Panc1 (cell line): ENCODE measurements at regions not wholly inside any gene's neighbourhood (a gene's known extent, or its start where the extent isn't known, plus 50 kb on each side); places are given as distances from the start of the nearest gene placed in this dataset.

Experiments used
- ATAC-seq: fragments of 200-7000 bp; cut with Tn5 transposase; 2 replicates; pipeline ENCODE4 v1.9.1; 2020; ENCODE audit warnings: mild to moderate bottlenecking, moderate library complexity
- BruUV-seq: library from RNA; stranded (reverse); fragments of 400-500 nt; replicated peaks from 2 replicates; lab custom pipeline; 2021; lab: Mats Ljungman, UMichigan
- CTCF ChIA-PET: fragments of 300-600 bp; sonication (Branson Sonifier 250); formaldehyde crosslinking; loops from one replicate; lab custom pipeline; 2022; ENCODE audit warnings: antibody characterized with exemption; lab: Charles Lee
- POLR2A ChIA-PET: fragments of 300-600 bp; sonication (Branson Sonifier 250); formaldehyde crosslinking; loops from one replicate; lab custom pipeline; 2022; ENCODE audit warnings: antibody characterized with exemption; lab: Charles Lee
- DNase-seq: peaks from one replicate; pipeline ENCODE4 v3.0.0-alpha.2; 2010; ENCODE audit warnings: low read depth, low spot score
- H3K27ac ChIP-seq: 2 replicates; pipeline ENCODE4 v1.5.1; 2011; ENCODE audit warnings: mild to moderate bottlenecking, low read length, inconsistent platforms
- H3K27me3 ChIP-seq: fragments of 200-500 bp; sonication (Bioruptor generic); 2 replicates; pipeline ENCODE4 v1.6.0; 2014; ENCODE audit warnings: low read length, inconsistent platforms; ENCODE audit not compliant: control insufficient read depth, insufficient read depth
- H3K36me3 ChIP-seq: fragments of 200-500 bp; sonication (Bioruptor generic); 2 replicates; pipeline ENCODE4 v1.5.1; 2014; ENCODE audit warnings: inconsistent platforms, mild to moderate bottlenecking, low read length, moderate library complexity; ENCODE audit not compliant: control insufficient read depth, insufficient read depth
- H3K4me1 ChIP-seq: 2 replicates; pipeline ENCODE4 v1.5.1; 2011; ENCODE audit warnings: inconsistent platforms, mild to moderate bottlenecking, low read length, moderate library complexity; ENCODE audit not compliant: control insufficient read depth, insufficient read depth
- H3K4me3 ChIP-seq, 2 experiments: 2 replicates each; pipeline ENCODE4 v1.5.1; 2011 to 2012; ENCODE audit warnings: low read depth in 2 of 2, low read length in 2 of 2, mild to moderate bottlenecking in 2 of 2, inconsistent platforms in 1 of 2, moderate library complexity in 1 of 2
- H3K9me3 ChIP-seq: fragments of 200-500 bp; sonication (Bioruptor generic); 2 replicates; pipeline ENCODE4 v1.5.1; 2014; ENCODE audit warnings: low read depth, mild to moderate bottlenecking, inconsistent platforms, low read length, moderate library complexity; ENCODE audit not compliant: control insufficient read depth, insufficient read depth
- POLR2AphosphoS5 ChIP-seq: IDR thresholded peaks from 2 replicates; pipeline ENCODE4 v1.6.1; 2012; ENCODE audit warnings: mild to moderate bottlenecking, low read depth, low read length, moderate library complexity
- SIN3A ChIP-seq: IDR thresholded peaks from 2 replicates; pipeline ENCODE4 v1.6.1; 2012; ENCODE audit warnings: low read depth, mild to moderate bottlenecking, low read length, moderate library complexity, borderline replicate concordance; ENCODE audit not compliant: insufficient read depth
- TCF7L2 ChIP-seq: IDR thresholded peaks from 2 replicates; pipeline ENCODE4 v1.6.1; 2011; ENCODE audit warnings: mild to moderate bottlenecking, low read depth, low read length, inconsistent platforms
- in situ Hi-C: cut with HindIII; loops from 2 replicates; pipeline ENCODE4 v1.10.0; 2016; ENCODE audit warnings: low sequenced_read_pairs, low pct_unique_long_range_greater_than_20kb
- intact Hi-C: fragments of 100-400 bp; cut with micrococcal nuclease; formaldehyde crosslinking; loops from one replicate; pipeline ENCODE4 v1.10.0; 2022; ENCODE audit not compliant: unreplicated experiment
- TF ChIP-seq, protein P1 (sequence below), 2 experiments: IDR thresholded peaks; 2 replicates each; pipeline ENCODE4 v1.6.1; 2011 to 2012; ENCODE audit warnings: low read depth in 2 of 2, control low read depth in 1 of 2, low read length in 1 of 2, mild to moderate bottlenecking in 1 of 2, moderate library complexity in 1 of 2; ENCODE audit not compliant: insufficient read depth in 1 of 2
- TF ChIP-seq, protein P2 (sequence below): fragments of 450-650 bp; IDR thresholded peaks from 2 replicates; pipeline ENCODE4 v1.5.1; 2017; ENCODE audit warnings: mild to moderate bottlenecking

DNA sequence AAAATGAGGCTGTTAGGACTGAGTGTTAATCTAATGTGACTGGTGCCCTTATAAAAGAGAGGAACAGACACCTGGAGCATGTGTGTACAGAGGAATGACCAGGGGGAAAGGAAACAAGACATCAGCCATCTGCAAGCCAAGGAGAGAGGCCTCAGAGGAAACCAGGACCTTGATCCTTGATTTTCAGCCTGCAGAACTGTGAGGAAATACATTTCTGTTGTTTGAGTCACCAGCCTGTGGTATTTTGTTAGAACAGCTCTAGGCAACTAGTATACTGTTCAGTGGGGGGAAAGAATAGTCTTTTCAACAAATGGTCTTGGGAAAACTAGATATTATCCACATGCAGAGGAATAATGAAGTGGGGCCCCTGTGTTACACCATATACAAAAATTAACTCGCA, 80.6 kb downstream of the CCR1 start:
- BruUV-seq, result no TSS peak
- Histone ChIP-seq H3K4me1 (no peaks in the 10 kb centered on the region), H3K27ac (no peak overlapping the region), H3K4me3 (no peak overlapping the region), H3K9me3 (no peaks in the 10 kb centered on the region), H3K36me3 (no peaks in the 10 kb centered on the region), H3K27me3 (no peaks in the 10 kb centered on the region)
- no peak for DNase-seq
- ChIA-PET POLR2A (no interaction called here), CTCF (no interaction called here)
- intact Hi-C loops, result no loop called here
- TF ChIP-seq, protein P1, sequence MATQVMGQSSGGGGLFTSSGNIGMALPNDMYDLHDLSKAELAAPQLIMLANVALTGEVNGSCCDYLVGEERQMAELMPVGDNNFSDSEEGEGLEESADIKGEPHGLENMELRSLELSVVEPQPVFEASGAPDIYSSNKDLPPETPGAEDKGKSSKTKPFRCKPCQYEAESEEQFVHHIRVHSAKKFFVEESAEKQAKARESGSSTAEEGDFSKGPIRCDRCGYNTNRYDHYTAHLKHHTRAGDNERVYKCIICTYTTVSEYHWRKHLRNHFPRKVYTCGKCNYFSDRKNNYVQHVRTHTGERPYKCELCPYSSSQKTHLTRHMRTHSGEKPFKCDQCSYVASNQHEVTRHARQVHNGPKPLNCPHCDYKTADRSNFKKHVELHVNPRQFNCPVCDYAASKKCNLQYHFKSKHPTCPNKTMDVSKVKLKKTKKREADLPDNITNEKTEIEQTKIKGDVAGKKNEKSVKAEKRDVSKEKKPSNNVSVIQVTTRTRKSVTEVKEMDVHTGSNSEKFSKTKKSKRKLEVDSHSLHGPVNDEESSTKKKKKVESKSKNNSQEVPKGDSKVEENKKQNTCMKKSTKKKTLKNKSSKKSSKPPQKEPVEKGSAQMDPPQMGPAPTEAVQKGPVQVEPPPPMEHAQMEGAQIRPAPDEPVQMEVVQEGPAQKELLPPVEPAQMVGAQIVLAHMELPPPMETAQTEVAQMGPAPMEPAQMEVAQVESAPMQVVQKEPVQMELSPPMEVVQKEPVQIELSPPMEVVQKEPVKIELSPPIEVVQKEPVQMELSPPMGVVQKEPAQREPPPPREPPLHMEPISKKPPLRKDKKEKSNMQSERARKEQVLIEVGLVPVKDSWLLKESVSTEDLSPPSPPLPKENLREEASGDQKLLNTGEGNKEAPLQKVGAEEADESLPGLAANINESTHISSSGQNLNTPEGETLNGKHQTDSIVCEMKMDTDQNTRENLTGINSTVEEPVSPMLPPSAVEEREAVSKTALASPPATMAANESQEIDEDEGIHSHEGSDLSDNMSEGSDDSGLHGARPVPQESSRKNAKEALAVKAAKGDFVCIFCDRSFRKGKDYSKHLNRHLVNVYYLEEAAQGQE (IDR thresholded peaks at IDR 0.05; ENCODE audit: insufficient read depth in 1 of 2, low read depth in 2 of 2, low read length in 1 of 2), result no peak
- TF ChIP-seq, protein P2, sequence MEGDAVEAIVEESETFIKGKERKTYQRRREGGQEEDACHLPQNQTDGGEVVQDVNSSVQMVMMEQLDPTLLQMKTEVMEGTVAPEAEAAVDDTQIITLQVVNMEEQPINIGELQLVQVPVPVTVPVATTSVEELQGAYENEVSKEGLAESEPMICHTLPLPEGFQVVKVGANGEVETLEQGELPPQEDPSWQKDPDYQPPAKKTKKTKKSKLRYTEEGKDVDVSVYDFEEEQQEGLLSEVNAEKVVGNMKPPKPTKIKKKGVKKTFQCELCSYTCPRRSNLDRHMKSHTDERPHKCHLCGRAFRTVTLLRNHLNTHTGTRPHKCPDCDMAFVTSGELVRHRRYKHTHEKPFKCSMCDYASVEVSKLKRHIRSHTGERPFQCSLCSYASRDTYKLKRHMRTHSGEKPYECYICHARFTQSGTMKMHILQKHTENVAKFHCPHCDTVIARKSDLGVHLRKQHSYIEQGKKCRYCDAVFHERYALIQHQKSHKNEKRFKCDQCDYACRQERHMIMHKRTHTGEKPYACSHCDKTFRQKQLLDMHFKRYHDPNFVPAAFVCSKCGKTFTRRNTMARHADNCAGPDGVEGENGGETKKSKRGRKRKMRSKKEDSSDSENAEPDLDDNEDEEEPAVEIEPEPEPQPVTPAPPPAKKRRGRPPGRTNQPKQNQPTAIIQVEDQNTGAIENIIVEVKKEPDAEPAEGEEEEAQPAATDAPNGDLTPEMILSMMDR, result no peak
- TF ChIP-seq TCF7L2 (no peak), POLR2AphosphoS5 (no peak), SIN3A (no peak)
- peak; percentile 62; the same call in 1 of the 2 replicates for ATAC-seq
- in situ Hi-C loops, result no loop called here

DNA sequence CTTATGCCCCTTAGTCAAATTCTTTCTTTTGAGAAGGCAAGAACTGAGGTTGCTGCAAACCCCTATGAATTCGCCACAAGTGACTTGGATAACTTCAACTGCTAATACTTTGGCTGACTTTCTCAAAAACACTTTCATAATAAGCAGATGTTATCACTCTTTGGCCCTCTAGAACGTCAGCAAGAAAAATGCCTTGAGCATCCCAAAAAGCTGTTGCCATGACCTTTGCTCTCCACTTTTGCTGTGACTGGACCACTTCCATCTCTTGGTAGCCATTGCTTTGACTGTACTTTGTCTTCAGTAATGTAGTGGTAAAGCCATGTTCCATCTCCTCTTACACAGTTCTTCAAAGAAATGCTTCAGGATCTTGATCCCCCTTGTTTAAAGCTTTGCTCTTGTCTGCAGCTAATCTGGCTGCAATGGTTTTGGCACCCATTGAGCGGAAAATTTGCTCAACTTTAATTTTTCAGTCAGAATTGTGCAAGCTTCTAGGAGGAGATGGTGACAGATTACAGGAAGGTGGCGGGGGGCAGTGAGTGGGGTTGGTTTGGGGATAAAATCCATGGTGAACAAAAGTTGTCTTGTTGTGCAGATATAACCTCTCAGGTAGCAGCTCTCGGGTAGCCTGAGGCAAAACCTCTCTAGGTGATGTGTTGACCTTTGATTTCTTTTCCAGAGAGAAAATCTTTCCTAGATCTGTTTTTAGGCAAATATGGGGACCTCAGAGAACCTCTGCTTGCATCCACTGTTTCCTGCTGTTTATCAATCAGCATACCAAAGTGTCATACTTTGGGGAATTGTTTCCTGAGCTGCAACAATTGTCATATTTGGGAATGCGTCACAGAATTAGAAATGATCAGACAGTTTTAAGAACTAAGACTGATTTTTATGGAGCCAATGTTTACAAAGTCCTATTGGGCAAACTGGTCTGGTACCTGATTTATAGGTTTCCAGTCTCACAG, 83.6 kb downstream of the CCR1 start:
- H3K27ac ChIP-seq, result no peak overlapping the region
- ATAC-seq (no peak), DNase-seq (no peak)
- H3K36me3 ChIP-seq, result no peaks in the 10 kb centered on the region
- ChIA-PET CTCF (no interaction called here), POLR2A (no interaction called here)
- BruUV-seq, result no TSS peak
- H3K27me3 ChIP-seq, result no peaks in the 10 kb centered on the region
- TF ChIP-seq SIN3A (no peak), POLR2AphosphoS5 (no peak), TCF7L2 (no peak)
- TF ChIP-seq, protein P2, result no peak
- TF ChIP-seq, protein P1 (IDR thresholded peaks at IDR 0.05; ENCODE audit: insufficient read depth in 1 of 2, low read depth in 2 of 2, low read length in 1 of 2), result no peak
- in situ Hi-C loops (no loop called here), intact Hi-C loops (no loop called here)
- H3K4me1 ChIP-seq, result no peaks in the 10 kb centered on the region
- no peak overlapping the region for H3K4me3 ChIP-seq
- no peaks in the 10 kb centered on the region for H3K9me3 ChIP-seq
